Epidermal melanocyte (primary cell): ENCODE measurements at regions not wholly inside any gene's neighbourhood (a gene's known extent, or its start where the extent isn't known, plus 50 kb on each side); places are given as distances from the start of the nearest gene placed in this dataset.

Experiments
- DNase-seq: peaks from one replicate; pipeline ENCODE4 v3.0.0; 2011; ENCODE audit warnings: low spot score; ENCODE audit not compliant: insufficient read length

DNA sequence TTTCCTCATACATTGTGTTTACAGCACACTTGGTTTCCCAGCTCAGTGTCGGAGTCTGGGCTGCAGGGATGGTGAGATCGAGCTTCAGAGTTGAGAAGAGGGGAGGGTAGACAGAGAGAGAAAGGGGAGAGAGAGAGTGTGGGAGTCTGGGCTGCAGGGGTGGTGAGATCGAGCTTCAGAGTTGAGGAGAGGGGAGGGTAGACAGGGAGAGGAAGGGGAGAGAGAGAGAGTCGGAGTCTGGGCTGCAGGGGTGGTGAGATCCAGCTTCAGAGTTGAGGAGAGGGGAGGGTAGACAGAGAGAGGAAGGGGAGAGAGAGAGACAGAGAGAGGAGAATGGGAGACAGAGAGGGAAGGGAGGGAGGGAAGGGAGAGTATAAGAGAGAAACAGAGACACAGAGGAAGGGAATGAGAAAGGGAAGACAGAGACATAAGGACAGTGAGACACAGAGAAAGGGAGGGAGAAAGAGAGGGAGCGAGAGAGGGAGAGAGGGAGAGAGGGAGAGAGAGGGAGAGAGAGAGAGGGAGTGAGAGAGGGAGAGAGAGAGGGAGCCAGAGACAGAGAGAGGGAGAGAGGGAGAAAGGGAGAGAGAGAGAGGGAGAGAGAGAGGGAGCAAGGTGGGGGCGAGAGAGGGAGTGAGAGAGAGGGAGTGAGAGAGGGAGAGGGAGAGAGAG lies 222.7 kb upstream of the GMDS start:
- no peak for DNase-seq

DNA sequence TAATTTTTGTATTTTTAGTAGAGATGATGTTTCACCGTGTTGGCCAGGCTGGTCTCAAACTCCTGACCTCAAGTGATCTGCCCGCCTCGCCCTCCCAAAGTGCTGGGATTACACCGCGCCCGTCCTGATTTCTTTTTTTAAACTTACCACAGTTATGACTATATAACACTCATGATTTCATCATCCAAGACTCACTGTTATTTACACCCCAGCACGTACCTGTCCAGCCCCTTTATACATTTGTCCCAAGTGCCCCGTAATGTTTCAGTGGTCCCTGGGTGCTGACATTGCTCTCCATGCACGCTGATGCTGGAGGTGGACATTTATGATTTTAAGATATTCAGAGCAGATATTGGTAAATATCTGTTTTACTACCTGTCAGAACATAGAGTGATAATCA lies 219.9 kb upstream of the GMDS start:
- no peak for DNase-seq

DNA sequence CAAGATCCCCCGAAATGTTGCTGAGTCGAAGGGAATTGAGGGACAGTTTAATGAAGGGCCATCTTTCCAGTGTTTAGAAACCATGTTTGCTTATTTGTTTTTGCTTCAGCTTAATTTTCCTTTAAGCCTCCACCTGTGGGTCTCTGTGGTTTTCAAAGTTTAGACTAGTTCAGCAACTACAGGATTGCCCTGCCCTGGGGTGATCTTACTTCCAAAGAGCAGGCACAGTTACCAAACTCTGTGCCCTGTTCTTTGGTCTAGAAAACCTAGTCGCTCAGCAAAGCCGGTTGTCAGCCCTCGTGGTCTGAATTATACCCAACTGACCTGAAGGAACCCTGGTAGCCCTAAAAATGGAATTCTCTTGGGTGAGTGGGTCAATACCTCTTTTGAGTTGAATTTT lies 219.2 kb upstream of the GMDS start:
- DNase-seq, result no peak

DNA sequence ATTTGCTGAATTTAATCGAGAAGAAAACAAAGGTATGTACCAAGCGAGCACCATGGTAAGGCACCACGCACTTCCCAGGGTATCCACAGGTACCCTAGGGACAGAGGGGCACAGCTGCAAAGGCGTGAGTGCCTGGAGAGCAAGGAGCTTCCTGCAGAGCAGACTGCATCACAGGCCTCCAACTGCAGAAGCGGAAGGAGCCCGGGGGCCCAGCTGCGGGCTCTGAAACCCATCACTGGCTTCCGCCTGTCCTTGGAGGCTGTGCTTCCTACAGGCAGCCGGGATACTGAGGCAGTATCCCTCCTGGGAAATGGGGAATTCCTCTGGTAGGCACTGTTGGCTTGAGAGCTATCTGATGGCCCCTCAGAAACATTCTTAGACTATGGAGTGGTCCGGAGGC lies 217.4 kb upstream of the GMDS start:
- no peak for DNase-seq

DNA sequence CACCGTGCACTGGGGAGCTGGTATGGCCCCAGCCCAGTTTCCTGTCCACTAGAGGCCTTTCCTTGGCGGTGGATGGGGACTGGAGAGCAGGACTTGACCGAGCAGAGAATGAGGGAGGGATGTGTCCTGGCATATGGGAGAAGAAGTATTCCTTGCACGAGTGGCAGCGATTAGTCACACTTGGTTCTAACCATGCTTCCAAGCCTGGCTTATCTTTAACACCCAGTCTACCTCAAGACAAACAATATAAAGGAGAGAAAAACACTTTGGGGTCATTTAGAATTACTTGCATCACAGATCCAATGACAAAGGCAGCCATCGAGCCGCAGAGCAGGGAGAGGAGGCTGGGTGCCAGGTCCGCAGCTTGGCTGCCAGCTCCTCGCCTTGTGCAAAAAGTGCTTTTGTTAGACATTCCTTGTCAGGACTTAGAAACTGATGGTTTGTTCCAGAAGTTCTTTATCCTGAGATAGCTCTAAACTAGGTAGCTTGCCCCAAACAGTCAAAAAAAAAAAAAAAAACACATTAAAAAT lies 214.9 kb upstream of the GMDS start:
- no peak for DNase-seq

DNA sequence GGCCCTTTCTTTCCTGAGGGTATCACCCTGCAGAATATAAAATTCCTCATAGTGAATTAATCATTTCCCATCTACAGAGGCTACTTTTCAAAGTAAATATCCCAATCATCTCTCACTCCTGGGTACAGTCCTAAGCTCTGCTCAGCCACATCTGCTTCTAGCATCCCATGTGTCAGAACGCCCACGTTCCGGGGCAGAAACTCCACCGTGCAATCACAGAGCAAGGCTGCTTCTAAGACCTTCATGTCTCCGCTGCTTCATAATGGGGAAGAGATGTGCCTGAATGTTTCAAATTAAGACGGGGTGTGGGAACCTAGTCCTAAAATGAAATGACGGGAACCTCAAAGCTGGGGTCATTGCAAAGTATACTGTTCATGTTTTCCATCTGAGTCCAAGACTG lies 208.8 kb upstream of the GMDS start:
- DNase-seq, result no peak

DNA sequence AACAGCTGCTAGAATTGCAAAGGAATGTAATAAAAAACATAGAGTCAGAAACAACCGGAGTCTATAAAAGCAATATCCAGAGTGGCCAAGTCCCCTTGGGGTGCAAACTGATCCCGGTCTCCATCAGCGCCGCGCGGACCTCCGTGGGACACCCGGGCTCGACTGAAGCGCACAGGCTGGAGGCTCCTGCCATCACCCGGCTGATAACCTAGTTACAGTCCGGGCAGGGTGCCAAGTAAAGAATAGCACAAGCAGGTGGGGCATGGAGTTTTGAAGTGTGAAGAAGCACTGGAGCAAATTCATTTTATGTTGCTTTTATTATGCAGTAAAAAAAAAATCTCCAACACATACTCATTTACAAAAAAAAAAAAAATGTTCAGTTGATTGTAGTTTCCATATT lies 205.1 kb upstream of the GMDS start:
- no peak for DNase-seq

DNA sequence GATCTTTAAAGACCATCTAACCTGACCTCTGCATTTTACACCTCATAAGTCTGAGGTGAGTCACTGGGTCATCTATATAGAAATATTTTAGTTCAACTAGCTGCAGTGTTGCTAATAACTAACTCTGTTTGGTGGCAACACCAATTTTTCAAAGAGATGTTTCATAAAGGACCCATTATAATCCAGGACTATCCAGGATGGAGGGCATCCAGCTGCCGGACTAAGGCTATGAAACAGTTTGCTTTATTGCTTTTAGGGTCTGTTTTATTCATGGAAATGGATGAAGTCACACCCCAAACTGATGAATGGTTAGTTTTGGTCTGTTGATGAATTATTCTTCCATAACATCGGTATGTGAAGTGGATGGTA lies 204.2 kb upstream of the GMDS start:
- no peak for DNase-seq

DNA sequence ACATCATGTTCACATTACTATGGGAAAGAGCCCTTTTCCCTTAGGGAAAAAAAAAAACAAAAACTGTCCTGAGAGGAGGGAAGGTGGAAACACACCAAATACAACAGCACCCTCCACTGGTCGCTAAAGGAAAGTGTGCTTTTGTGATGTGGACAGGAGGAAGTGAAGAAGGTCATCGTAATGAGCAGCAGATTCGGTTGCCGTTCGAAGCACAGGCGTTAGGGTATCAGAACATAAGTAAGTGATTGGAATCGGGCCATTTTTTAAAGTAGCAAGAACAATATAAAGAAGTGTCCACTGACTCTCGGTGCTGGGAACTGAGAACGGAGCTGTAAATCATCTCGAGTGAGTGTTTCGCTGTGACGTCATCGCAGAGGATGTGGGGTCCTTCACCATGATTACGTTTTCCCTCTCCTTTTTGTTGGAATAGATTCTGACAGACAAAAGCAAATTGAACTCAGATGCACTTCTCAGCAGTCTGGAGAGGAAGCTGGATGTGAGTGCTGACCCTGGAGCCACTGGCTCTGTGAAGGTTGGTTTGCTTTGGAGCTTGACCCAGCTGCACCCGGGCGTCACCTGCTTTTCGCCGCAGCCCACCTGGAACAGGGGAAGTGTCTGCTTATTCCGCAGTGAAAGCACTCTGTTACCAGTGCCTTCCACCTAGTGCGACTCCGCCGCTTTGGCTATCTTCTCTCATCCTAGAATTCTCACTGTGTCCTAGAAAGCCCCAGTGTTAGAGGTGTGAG lies 203.6 kb upstream of the GMDS start:
- peak; percentile 65 for DNase-seq

DNA sequence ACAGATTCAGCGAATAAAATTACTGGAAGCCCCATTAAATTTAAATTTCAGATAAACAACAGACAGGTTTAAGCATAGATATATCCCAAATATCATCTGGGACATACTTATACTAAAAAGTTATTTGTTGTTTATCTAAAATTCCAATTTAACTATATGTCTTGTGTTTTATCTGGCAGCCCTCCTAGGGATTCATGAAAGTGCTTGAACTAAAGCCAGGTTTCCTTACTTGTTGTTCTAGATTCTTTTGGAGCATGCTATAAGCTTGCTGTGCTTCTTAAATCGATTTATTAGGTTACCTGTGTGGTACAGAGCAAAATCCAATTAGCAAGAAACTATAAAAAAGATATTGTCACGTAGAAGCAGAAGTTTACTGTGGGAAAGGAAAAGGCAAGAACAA lies 202.5 kb upstream of the GMDS start:
- no peak for DNase-seq

DNA sequence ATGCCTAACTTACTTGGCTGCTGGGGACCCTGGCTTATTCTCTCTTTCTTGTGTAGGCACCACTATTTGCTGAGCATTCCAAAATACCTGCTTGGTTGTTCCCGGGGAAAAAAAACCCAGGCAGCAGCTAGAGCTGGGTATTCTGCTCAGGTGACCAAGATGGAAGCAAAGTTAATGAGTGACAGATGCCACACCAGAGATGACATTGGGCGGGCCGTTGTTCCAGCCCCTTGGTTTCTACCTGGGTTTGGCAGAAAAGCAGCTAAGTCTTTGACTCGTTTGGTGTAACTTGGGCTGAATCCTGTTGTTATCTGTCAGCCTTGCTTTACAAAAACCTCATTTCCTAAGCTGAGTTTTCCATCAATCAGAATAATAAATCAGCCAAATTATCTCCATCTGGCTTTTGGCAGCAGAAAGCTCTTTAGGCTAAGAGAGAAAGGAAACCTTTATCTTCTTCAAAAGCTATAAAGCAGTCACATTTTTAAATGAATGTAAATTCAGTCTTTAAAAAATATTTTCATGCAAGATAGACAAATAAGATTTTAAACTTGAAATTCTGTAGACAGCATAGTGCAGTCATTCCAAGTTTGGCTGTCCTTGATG lies 202.0 kb upstream of the GMDS start:
- DNase-seq, result no peak

DNA sequence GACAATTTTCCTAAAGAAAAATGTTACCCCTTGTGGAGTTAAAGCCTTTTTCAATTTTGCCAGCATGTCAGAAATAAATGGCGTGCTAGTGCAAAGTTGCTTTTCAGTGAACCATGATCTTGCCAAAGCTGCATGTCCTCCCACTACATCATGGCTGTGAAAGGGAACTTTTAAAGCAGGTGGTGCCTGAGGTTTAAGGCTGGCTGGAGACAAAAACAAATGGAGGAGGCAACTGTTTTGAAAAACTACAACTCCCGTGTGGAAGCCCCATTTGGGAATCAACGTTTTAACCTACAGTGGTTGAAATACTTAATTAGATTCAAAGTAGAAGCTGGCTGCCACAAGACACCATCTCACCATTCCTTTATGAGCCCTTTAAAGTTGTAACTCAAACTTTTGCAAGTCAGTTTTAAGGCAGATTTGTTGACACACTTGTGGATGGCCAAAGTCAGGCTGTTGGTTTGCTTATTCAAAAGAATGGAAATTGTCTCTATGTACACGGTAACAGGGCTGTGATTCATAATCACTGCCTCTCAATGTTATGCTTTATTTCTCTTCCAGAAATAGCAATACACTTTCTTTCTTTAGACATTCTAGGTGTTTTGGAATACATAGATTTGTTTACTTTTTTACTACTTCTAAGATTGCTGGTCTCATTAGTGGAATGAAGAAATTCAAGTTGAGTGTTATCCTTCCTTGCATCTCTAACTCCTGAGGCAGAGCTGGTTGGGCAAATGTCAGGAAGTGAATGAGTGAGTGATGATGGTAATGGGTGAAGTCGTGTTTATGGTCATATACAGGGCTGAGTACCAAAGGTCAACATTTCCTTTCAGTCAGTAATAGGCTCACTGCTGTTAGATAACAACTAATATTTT lies 196.4 kb upstream of the GMDS start:
- DNase-seq, result no peak

DNA sequence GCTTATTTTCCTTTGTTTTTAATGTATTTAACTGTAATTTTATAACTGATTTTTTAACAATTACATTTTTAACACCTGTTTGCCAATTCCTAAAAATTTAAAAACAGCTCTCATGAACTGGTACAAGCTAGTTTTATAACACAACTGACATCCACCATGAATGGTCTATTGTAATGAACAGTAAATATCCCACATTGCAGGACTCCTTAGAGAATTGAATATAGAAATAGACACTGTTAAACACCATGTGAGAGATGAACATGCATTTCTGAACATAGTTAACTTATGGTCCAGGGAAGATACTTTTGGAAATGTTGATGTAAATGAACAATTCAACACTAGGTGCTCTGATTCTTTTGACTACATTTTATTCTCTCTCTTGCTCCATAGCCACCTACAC lies 195.1 kb upstream of the GMDS start:
- DNase-seq, result no peak

DNA sequence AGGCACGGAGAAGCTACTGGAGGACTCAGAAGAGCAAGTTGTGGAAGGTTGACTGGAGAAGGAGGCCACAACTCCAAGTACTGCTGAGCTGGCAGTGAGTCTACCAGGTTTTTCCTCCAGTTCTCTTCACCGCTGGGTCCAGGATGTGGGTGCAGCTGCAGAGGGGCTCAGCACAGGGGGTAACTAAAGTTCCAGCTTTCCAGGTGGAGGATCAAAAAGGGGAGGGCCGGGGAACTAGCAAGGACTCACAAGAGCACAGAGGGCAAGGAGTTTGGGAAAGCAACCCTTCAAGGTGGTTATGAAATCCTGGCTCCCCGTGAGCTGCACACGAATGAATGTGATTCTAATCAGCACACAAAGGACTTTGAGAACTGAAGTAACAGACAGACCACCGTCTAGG lies 194.2 kb upstream of the GMDS start:
- no peak for DNase-seq

DNA sequence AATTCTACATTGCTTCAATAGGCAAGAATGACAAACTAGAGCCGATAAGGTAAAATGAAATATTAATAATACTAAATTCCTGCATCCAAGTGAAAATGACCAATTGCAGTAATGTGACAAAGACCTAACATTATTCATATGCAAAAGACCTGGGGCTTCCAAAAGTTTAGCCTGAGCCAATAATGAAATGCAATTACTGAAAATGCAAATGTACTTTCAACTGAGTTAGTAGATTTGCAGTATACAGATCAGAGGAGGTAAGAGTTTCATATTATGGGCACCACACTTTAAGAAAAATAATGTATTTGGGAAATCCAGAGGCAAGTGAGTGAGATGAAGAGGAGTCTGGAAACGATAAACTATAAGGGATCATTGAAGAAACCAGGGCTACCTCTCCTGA lies 193.7 kb upstream of the GMDS start:
- no peak for DNase-seq

DNA sequence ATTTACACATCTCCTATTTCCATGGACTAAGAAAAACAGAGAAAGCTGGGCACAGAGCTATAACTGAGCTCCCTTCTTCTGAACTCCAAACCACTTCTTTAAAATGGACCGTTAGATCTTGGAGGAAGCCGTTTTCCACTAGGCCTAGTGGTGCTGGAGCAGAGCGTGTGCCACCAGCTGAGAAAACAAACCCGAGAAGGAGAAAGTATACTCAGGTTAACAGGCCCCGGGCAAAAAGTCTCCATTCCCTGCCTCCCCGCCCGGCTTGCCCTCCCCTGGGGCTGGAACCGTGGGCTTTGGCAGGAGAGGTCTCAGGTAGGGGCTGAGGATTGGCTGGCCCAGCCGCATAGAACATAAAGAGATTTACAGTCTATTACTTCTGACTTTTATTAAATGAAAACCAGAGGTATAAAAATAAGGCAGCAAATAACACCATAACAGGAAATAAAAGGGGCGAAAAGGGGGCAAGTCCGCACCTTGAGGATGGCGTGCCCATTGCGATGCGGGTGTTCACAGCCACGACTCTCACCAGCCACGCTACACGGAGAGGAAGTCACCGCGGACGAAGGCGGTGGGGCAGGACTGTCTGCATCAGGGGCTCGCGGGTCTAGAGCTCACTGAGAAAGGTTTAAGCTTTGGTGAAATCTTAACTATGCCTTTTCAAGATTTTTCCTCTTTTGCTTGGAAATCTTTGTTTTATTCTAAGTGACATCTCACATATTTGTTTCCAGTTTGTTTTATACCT lies 191.2 kb upstream of the GMDS start:
- no peak for DNase-seq

DNA sequence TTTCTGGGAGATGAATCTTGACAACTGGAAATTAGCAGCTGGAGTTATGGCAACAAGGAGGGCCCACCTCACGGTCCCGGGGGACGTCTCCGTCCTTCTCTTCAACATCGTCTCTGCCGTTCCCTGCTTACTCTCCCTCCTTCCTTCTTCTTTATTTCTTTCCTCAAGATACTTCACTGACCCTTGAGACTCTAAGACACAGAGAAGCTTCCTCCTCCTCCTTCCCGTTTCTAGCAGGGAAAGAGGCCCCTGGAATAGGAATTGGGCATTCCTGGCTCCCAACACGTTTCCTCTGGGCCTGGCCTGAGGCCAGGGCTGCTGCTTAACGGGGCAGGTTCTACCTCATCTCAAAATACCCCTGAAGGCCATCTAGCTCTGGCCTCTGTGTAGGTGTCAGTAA lies 189.9 kb upstream of the GMDS start:
- DNase-seq, result no peak

DNA sequence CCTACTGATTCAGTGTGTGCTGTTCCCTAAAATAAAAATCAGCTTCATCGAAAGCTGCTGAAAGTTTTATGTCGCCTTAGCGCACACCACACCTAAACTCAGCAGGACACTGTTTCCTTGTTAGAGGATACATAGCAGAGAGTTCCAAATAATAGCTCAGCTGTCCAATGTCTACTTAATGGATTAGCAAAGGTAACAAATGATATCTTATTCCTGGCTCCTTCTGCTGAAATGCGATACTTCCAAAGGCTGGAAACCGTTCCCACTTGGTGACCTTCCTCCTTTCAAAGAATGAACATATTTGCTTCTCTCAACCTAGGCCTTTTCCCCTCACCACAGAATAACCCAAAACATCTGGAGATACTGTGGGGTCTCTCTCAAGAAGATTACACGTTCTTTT lies 189.5 kb upstream of the GMDS start:
- no peak for DNase-seq

DNA sequence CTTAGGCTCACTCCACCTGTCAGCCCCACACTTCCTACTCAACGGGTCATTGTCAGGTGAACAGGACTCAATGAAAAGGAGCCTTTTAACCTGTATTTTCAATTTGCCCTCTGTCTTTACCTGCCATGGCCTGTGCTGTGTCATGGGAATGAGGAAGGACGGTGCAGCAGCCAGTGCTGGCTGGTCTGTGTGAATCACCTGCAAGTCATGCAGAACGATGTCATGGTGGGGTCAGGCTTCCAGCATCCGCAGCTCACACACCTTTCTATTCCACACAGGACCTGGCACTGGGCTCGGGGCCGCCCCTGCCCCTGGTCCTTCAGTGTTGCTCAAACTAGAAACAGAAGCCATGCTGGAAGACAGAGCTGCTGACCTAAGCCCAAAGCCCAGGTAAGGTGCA lies 188.7 kb upstream of the GMDS start:
- DNase-seq, result no peak

DNA sequence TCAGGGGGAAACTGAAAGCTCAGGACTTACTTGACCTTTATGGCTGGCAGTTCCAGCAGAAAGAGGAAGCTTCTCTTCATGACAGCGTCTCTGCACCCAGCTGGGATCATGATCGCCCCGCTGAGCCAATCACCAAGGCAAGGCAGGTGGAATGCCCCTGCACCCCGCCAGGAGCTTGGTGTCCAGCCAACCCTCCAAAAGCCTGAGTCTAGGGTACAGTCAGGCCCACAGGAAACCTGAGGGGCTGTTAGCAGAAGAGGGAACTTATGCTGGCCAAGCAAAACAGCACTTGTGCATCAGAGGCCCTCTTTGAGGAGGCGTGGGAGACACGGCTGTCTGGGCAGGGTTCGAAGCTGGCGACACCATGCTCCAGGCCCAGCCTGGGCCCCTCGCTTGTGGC lies 188.3 kb upstream of the GMDS start:
- DNase-seq, result no peak

DNA sequence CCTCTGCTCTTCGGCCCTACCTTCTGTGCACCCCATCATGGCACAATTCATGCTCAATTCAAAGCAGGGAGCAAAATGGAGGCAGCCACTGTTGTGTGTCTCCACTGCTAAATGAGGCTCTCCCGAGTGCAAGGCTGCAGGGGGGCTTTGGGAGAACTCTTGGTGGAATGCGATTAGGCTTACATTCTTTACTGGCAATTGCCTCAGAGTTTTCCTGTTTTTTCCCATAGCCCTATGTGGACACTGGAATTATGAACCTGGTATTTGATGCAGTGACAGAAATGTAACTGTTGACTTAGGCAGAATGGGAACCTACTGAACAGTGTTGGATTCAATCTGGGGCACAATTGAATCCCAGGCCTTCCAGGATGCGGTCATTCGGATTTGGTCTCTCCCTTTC lies 187.9 kb upstream of the GMDS start:
- DNase-seq, result no peak
